ENCODE measurements at regions not wholly inside any gene's neighbourhood (a gene's known extent, or its start where the extent isn't known, plus 50 kb on each side); places are given as distances from the start of the nearest gene placed in this dataset.

GRCh38 chr5:89440670-89441069 is 557.7 kb upstream of the MEF2C start:
- no peak for DNase-seq

GRCh38 chr5:89437450-89438435 is 554.8 kb upstream of the MEF2C start:
- DNase-seq, result no peak

GRCh38 chr5:89436464-89436863 is 553.5 kb upstream of the MEF2C start:
- no peak for DNase-seq

GRCh38 chr5:89435347-89435746 is 552.4 kb upstream of the MEF2C start:
- no peak for DNase-seq

GRCh38 chr5:89428624-89429023 is 545.6 kb upstream of the MEF2C start:
- DNase-seq, result no peak

- DNase-seq, result no peak
Measured at GRCh38 chr5:89425062-89425461, 542.1 kb upstream of the MEF2C start.

- DNase-seq, result no peak
Measured at GRCh38 chr5:89421035-89421434, 538.1 kb upstream of the MEF2C start.

GRCh38 chr5:89418407-89419085 is 535.6 kb upstream of the MEF2C start:
- no peak for DNase-seq

- no peak for DNase-seq
Measured at GRCh38 chr5:89417990-89418389, 535.0 kb upstream of the MEF2C start.

GRCh38 chr5:89417515-89417914 is 534.5 kb upstream of the MEF2C start:
- DNase-seq, result no peak

- DNase-seq, result no peak
Measured at GRCh38 chr5:89411891-89412290, 528.9 kb upstream of the MEF2C start.

GRCh38 chr5:89407054-89407453 is 524.1 kb upstream of the MEF2C start:
- DNase-seq, result no peak

- no peak for DNase-seq
Measured at GRCh38 chr5:89401659-89402058, 518.7 kb upstream of the MEF2C start.

- no peak for DNase-seq
Measured at GRCh38 chr5:89401012-89401411, 518.0 kb upstream of the MEF2C start.

GRCh38 chr5:89399548-89399947 is 516.6 kb upstream of the MEF2C start:
- DNase-seq, result no peak

- DNase-seq, result no peak
Measured at GRCh38 chr5:89397096-89397495, 514.1 kb upstream of the MEF2C start.

- no peak for DNase-seq
Measured at GRCh38 chr5:89396278-89396954, 513.4 kb upstream of the MEF2C start.

GRCh38 chr5:89395111-89395510 is 512.1 kb upstream of the MEF2C start:
- no peak for DNase-seq

- DNase-seq, result no peak
Measured at GRCh38 chr5:89388872-89389271, 505.9 kb upstream of the MEF2C start.

- DNase-seq, result no peak
Measured at GRCh38 chr5:89384391-89384790, 501.4 kb upstream of the MEF2C start.

- DNase-seq, result no peak
Measured at GRCh38 chr5:89380635-89381034, 497.7 kb upstream of the MEF2C start.

GRCh38 chr5:89377767-89378455 is 494.9 kb upstream of the MEF2C start:
- no peak for DNase-seq
